GM18907 (cell line): ENCODE measurements at regions not wholly inside any gene's neighbourhood (a gene's known extent, or its start where the extent isn't known, plus 50 kb on each side); places are given as distances from the start of the nearest gene placed in this dataset.

Source experiments
- ATAC-seq: cut with Tn5 transposase; IDR thresholded peaks from one replicate; pipeline ENCODE4 v1.9.1; 2021; ENCODE audit warnings: mild to moderate bottlenecking, moderate library complexity; ENCODE audit not compliant: unreplicated experiment

- ATAC-seq = no peak
Observed at GRCh38 chr3:14286887-14287500, 108.4 kb downstream of the LSM3 start.

- ATAC-seq = no peak
Observed at GRCh38 chr3:14288177-14288788, 109.7 kb downstream of the LSM3 start.

GRCh38 chr3:14288833-14289451 lies 110.3 kb downstream of the LSM3 start:
- ATAC-seq = no peak

DNA sequence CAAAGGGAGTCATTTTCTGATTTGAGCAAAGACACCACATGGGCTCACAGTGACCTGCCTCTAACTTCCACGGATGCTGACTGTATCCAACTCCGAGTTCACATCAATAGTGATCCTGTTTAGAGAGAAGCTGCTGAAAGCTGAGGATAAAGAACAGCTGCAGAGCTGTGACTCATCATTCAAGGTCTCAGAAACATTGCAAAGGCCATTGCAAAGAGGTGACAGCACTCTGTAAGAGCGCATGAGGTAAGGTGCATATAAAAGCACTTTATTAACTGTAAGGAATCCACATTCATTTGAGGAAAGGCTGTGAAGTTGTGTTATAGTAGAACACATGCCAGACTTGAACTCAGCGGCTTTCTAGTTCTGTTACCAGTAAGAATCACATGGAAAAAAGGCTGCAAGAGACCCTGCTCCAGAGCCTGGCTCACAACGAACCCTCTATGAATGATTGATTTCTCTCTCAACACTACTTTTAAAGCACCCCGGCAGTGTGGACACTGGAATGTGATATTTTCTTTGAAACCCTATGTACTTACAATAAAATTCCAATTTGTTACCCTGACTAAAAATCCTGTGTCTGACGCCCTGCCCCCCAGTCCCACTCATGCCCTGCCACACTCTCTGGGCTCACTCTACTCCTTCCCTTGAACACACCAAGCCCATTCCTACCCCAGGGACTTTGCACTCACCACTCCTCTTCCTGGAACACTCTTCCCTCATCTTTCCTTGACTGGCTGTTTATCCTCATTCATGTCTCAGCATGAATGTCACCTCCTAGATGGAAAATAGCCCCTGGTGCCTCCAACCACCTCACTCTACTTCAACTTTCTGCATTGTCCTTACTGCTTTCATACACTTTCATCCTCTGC lies 111.2 kb downstream of the LSM3 start:
- no peak for ATAC-seq

DNA sequence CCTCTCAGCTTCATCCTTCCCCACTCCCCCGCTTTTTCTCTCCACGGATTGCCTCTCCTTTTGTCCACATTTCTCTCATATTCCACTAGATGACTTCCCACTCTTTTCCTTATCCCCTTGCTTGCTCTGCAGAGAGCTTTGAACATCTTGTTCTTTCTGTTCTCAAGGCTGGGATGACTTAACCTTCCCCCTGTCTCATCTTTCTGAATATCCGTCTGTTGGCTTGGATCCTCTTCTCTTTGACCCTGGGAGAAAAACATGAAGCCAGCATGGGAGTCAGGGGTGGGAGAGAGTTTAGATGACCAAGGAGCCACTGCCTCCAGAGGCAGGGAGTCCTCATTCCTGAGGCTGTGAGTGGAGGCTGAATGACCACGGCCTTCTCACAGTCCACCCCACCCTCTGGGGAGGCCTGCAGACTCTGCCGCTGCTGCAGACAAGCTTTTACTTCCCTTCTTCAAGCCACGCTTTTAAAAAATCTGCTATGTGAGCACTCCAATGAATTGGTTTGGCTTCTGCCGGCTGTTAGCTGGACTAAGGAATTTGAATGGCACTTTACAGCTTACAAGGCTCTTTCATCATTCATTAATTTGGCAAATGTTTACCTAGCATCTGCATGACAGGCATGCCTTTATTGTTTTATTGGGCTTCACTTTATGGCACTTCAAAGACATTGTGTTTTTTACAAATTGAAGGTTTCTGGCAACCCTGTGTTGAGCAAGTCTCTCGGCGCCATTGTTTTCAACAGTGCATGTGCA lies 111.6 kb upstream of the SLC6A6 start:
- no peak for ATAC-seq

- ATAC-seq = no peak
Observed at GRCh38 chr3:14295037-14295436, 107.4 kb upstream of the SLC6A6 start.

GRCh38 chr3:14295801-14296200 lies 106.6 kb upstream of the SLC6A6 start:
- ATAC-seq = no peak

- ATAC-seq = no peak
Observed at GRCh38 chr3:14297305-14297704, 105.1 kb upstream of the SLC6A6 start.

DNA sequence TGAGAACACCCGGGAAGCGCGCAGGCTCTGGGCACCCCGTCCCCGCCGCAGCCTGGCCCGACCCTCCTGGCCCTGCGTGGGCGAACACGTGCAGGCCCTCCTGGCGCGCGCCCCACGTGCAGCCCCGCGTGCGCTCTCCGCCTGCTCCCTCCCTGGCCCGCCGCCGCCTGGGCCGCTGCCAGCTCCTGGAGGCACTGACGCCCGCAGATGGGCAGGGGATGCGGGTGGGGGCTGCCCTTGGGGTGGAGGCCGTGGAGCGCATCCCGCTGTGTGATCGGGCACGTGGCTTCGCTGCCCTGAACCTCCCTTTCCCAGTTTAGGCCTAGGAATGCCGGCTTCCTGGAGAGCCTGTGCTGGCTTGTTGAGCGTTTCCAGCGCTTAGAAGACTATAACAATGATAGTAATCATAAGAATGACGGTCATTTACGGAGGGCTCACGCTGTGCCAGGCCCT lies 104.6 kb upstream of the SLC6A6 start:
- no peak for ATAC-seq

DNA sequence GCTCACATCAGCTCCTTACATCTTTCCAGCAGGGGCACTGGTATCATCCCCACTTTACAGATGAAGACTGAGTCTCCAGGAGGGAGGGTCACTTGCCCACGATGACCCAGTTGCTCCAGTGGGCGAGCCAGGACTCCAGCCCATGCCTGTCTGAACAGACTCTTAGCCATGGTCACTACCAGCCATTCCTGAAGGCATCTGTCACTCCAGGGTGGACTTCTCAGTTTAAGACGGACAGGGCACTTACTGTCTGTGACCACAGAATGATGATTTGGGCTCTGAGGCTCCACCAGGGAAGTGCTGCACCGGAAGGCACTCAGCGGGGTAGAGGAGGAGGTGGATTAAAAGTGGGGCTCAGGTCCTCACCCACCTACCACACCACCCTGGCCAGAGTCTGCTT lies 104.0 kb upstream of the SLC6A6 start:
- ATAC-seq = no peak

GRCh38 chr3:14298991-14299555 lies 103.3 kb upstream of the SLC6A6 start:
- no peak for ATAC-seq

DNA sequence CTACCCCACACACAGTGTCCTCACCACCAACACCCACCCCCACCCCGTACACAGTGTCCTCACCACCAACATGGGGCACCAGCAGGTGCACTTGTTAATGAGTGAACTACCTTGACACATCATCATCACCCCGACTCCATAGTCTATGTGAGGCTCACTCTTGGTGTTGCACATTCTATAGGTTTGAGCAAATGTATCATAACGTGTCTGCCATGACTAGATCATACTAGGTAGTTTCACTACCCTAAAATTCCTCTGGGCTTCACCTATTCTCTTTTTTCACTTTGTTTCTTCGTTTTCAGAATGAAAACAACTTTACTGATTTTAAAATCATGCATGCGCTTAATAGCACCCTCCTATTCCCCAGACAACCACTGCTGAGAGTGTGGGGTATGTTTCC lies 102.6 kb upstream of the SLC6A6 start:
- peak; percentile 68 for ATAC-seq

- ATAC-seq = no peak
Observed at GRCh38 chr3:14300721-14301399, 101.5 kb upstream of the SLC6A6 start.

GRCh38 chr3:14301558-14301957 lies 100.8 kb upstream of the SLC6A6 start:
- ATAC-seq = no peak

GRCh38 chr3:14303336-14304100 lies 98.9 kb upstream of the SLC6A6 start:
- no peak for ATAC-seq

- no peak for ATAC-seq
Observed at GRCh38 chr3:14304101-14305045, 98.0 kb upstream of the SLC6A6 start.

DNA sequence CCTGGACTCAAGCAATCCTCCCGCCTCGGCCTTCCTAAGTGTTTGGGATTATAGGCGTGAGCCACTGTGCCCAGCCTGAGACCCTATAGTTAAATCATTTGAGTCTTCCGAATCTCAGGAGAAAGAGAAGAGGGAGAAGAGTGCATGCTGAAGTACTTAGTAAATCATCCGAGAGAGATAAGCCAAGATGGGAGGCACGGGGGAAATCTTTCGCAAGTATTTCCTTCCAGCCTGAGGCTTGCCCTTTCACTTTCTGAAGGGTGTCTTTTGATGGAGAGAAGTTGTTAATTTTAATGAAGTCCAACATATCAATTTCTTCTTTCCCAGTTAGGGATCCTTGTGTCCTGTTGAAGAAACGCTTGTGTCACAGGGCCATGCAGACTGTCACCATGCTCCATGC lies 97.1 kb upstream of the SLC6A6 start:
- ATAC-seq = no peak

DNA sequence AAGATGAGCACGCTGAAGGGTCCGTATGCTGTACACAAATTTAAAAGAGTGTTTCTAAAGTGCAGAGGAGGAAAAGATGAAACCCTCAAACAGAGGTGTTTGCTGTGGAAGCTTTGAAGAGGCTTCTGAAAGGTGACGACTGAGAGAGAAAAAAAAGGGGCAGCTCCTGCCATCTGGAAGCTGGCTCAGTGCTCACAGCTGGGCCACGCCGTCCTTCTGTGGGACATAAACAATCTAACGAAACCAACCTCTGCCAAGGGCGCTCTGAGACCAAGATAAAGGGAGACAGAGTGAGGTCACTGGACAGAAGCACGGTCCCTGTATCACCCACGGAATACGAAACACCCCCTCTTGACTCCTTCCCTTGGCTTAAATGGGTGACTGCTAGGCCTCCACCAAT lies 96.3 kb upstream of the SLC6A6 start:
- ATAC-seq = no peak
